ENCODE measurements at regions not wholly inside any gene's neighbourhood (a gene's known extent, or its start where the extent isn't known, plus 50 kb on each side); places are given as distances from the start of the nearest gene placed in this dataset.
A peak's percentile ranks its signal among the peaks of the same experiment; 100 is the strongest.
"Not testable (repeated sequence)": the region's sequence is repeated elsewhere in the genome, so short reads cannot be mapped to it uniquely, and the experiment has no call there.

DNA sequence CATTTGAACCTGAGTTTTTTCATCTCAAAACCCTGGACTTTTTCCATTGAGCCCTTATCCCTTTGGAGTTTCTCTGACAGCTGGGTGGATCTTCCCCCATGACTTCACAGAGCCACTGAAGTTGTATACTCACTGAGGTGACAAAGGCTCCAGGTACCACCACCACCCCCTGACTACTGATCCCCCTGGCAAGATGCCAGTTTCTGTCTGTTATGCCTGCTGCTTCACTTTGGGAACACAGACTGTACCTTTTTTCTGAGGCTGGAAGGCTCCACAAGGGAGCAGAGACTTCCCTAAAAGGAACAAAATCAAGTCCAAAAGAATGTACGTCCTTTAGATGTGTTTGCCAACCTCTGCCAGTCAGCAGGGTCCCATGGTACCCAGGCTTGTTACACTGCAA, 160.3 kb upstream of the JADE1 start:
- DNase-seq (ENCODE audit: low read depth) = no peak

DNA sequence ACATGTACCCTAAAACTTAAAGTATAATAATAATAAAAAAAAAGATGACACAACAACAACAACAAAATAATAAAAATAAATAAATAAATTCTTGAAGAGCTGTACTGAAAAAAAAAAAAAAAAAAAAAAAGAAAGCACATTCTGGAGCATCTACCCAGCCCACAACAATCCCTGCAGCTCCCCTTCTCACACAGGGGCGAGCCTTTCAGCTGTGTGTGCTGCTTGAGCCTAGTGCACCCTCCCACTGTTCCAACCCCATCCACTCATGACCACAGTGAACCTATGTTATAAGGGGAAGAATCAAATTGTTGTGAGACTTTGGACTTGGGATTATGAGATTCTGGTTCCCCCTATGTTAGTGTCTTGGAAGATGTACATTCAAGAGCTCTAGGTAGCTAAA, 161.5 kb upstream of the JADE1 start:
- DNase-seq (ENCODE audit: low read depth) = no peak

DNA sequence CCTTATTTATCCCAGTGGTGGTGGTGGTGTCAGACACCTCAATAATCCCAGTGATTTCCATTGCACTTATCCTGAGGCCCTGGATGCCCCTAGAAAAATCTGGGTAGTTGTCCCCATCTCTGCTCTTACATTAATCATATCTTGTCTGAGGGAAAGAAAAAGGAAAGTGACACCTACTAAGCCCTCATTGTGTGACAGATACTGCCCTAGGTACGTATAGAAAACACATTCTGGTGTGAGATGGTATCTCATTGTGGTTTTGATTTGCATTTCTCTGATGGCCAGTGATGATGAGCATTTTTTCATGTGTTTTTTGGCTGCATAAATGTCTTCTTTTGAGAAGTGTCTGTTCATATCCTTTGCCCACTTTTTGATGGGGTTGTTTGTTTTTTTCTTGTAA, 162.6 kb upstream of the JADE1 start:
- not testable (repeated sequence) for DNase-seq (ENCODE audit: low read depth)

DNA sequence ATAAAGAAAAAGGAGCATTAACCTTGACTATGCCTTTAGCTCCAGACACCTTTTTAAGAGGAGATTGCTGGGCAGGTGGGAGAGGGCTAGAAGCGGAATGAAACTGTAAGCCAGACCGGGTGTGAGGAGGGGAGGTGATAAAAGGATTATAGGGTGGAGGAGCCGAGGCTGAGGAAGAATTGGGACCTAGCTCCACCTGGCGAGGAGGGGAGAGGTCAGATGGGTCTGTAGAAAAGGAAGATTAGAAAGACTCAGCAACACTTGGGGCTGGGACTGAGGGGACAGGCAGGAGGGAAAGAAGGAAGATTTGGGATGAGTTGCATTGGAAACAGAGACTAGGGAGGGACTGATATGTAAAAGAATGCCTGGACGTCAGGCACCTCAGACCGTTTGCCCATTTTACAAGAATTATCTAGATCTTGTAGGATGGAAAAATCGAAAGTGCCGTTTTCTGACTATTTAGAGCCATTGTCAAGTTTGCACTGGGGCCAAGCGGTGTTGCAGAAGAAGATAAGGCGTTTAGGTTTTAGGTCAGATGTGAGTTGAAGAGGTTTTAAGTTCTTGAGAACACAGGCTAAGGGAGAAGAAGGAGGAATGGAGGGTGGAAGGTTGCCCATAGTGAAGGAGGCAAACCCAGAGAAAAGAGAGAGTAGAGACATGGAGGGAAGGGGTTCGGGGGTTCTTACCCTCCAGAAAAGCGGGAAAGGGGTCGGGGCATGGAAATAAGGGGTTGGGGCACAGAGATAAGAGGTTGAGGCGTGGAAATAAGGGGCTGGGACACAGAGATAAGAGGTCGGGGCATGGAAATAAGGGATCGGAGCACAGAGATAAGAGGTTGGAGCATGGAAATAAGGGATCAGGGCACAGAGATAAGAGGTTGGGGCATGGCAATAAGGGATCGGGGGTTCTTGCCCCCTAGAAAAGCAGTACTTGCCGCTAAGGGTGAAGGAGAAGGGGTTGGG, 164.5 kb upstream of the JADE1 start:
- DNase-seq (ENCODE audit: low read depth) = not testable (repeated sequence)

DNA sequence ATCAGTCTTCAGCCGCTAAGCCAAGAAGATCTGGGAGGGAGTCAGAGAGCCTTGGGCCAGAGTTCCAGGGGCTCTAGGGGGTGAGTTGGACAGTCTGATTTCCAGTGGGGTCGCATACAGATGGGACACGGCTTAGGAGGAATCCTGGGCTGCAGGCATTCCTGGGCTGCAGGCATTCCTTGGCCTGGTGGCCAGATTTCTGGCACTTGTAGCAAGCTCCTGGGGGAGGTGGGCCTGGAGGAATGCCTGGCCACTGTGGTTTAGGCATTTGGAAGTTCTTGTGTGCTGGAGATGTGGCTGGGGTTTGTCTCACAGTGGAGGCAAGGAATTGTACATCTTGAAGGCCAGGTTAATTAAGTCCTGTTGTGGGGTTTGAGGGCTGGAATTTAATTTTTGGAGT, 165.4 kb upstream of the JADE1 start:
- DNase-seq (ENCODE audit: low read depth) = not testable (repeated sequence)

DNA sequence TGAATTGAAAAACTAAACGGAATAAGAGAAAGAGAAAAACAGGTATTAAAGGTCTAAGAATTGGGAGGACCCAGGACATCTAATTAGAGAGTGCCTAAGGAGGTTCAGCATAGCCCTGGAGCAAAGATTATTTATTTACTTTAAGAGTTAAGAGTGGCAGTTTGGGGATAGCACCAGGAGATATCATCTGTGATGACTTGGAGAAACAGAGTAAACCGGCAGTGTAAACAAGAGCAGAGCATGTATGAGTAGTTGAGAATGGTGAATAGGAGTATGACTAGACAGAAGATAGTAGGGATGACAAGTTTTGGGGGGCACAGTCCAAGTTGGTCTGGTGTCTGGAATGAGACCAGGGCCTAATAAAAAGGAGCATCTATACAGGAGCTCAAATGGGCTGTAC, 167.9 kb upstream of the JADE1 start:
- DNase-seq (ENCODE audit: low read depth) = not testable (repeated sequence)

DNA sequence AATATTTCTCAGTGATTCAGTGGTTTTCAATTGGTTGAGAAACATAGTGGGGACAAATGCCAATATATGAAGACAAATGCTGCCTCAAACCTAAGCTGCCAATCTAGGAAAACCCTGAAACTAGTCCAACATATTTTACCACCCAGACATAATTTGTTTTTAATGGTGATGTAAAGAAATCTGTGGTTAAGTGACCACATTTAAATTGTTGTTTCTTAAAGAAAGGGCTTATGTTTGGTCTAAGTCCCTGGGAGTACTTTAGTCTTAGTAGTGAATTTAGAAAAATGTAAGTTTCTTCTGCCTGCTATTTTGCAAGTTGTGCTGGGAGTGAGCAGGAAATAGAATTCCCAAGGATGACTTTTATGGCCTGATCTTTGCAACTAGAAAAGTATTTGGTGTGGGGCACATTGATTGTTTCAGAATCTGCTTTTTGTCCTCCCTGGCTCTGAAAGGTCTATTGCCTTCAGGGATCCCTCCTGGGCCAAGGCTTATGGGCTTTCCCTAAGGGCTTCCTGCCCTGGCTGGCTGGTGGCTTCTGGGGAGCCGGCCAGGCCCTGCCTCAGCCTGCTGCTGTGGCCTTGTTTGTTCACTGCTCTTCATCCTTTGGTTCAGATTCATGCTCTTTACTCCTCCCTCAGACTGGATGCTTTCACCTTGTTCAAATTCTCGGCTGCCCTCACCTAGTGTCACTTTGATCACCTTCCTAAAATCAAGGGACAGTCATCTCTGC, 169.8 kb upstream of the JADE1 start:
- DNase-seq (ENCODE audit: low read depth) = no peak

DNA sequence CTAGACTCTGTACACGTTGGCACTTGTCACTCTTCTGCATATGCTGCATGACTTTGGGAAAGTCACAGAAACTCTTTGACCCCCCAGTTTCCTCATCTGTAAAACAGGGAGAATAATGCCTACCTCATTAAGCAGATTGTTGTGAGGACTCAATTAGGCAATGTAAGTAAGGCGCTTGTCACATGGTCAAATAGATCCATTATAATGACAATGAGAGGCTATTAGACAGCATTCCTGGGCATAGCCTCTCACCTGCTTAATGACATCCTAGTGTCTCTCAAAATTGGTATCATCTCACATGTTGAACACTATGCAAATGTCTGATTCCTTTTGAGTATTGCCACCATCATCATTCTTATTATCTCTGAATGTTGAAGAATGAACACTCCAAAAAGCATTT, 172.6 kb upstream of the JADE1 start:
- DNase-seq (ENCODE audit: low read depth) = no peak

DNA sequence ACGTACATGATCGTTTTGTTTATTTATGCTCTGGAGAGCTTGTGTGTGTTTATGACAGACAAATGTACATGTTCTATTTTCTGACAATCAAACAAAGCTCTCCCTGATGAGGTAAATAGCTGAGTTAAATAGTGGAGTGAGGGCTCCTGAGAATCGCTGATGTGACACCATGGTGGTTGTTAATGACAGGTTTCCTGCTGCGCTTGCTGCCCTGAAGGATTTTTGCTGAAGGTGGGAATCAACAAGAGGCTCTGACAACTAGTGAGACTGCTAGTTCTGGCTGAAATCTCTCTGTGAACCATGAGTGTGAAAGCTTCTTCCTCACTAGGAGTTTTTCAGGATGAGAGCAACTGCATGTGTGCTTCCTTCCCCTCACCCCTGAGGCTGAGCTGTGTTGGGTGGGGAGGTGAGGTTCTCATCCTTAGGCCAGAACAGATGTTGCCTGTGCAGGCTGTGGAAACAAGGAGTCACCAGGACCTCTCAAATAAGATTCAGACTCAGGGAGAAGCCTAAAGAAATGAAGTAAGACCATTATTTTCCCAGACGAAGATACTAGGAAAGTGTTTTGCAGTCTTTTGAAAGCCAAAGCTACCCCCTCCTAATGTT, 173.4 kb upstream of the JADE1 start:
- DNase-seq (ENCODE audit: low read depth) = no peak

DNA sequence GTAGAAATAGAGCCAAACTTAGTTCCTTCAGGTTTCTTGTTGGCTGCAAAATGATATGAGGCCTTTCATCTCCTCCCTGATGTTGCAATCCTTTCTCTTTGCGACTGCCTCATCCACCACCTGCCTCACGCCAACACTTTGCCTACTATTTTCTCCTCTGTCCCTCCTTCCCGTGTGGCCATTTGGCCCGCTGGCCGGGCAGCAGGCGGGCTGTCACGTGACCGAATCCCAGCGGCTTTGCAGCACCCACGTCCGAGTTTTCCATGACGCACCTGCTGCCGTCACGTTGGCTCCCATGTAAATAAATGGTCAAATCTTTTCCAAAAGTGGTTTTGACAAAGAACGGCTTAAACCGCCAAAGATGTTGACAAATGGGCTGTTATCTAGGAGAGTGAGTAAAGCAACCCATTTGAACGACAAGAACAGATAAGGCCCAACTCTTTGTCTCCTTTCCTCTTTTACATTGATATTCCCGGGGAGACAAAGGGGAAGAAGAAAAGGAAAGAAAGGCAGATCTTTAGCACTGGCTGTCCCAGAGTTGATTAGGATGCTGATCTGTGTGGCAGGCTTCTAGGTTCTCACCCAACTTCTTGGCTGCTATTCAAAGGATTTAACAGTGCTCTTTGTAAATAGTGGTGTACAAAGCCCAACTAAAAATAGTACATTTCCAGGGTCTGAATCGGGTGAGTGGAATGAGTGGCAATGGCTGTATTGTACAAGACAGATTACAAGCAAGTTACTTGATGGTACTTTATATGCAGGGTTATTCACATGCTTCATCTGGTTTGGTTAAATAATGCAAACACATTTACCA, 174.2 kb upstream of the JADE1 start:
- DNase-seq (ENCODE audit: low read depth) = peak; percentile 28

DNA sequence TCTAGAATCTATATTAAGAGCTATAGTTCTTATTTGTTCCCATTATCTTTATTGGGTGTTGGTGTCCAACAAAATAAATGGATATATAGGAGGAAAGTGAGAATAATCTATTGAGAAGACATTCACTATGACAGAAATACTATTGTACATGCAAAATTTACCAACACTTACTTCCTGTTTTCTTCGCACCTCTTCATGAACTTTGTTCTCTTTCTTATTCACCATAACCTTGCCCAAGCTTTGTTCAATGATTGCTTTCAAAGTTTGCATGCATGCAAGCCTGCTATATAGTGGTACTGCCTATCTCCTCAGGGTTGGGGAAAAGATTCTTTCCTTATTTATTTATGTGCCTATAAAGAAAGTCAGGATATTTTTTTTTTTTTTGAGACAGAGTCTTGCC, 176.4 kb upstream of the JADE1 start:
- no peak for DNase-seq (ENCODE audit: low read depth)

DNA sequence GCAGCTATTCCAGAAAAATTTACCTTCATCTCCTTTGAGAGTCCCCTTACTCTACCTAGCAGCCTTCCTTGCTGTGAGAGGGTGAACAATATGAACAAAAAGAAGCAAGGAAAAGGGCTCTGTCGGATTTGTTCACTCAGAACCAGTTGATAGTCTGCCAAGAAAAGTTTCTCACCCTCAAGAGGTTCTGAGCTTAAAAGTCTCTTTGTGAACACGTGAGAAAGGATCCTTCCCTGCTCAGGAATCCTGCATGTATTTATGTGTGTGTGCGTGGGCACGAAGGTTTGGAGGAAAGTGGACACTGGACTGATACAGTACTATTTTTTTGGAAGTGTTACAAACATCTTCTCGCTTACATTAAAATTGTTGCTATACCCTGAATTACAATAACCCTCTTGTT, 178.6 kb upstream of the JADE1 start:
- peak; percentile 39 for DNase-seq (ENCODE audit: low read depth)

DNA sequence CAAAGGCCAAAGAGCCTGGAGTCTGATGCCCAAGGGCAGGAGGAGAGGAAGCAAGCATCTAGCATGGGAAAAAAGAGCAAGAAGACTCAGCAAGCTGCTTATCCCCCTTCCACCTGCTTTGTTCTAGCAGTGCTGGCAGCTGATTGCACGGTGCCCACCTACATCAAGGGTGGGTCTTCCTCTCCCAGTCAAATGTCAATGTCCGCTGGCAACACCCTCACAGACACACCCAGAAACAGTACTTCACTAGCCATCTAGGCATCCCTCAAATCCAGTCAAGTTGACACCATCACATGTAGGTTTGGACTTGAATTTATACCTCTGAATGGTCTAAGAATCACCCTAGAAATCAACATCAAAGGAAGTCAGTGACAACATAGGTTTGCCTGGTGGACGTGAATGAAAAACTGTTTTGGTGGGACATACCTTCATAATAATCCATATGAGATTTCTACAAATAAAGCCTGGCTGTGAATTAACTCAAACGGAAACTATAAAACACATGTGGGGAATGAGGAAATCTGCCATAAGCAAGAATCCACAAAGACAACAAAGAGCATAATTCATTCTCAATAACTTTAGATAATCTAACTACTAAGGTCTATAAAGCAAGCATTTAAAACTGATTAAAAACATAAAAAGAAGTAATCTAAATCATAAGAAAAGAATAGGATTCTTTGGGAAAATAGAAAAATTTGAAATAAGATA, 185.8 kb upstream of the JADE1 start:
- DNase-seq (ENCODE audit: low read depth) = no peak

DNA sequence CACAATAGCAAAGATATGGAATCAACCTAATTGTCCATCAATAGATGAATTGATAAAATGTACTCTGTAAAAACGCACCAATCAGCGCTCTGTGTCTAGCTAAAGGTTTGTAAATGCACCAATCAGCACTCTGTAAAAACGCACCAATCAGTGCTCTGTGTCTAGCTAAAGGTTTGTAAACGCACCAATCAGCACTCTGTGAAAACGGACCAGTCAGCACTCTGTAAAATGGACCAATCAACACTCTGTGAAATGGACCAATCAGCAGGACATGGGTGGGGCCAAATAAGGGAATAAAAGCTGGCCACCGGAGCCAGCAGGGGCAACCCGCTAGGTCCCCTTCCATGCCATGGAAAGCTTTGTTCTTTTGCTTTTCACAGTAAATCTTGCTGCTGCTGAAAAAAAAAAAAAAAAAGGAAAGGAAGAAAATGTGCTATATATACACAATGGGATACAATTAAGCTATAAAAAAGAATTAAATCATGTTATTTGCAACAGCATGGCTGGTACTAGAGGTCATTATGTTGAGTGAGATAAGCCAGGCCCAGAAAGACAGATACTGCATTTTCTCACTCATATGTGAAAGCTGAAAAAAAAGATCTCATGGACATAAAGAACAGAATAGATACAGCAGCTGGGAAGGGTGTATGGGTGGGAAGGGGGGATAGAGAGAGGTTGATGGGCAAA, 189.1 kb upstream of the JADE1 start:
- not testable (repeated sequence) for DNase-seq (ENCODE audit: low read depth)

DNA sequence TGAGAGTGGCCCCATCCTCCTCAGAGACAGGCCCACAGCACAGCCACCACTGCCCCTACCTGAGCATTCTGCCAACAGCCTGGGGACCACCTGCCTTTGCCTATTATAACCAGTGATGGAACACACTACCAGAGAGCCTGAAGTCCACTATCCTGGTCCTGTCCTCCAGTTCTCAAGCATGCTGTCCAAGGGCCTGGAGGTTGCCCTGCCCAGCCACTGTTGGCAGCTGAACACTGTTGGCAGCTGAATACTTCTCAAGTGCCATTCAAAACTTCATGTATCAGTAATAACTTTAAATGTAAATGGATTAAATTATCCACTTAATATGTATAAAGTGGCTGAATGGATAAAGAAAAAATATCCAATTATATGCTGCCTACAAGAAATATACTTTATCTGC, 194.3 kb upstream of the JADE1 start:
- DNase-seq (ENCODE audit: low read depth) = no peak

DNA sequence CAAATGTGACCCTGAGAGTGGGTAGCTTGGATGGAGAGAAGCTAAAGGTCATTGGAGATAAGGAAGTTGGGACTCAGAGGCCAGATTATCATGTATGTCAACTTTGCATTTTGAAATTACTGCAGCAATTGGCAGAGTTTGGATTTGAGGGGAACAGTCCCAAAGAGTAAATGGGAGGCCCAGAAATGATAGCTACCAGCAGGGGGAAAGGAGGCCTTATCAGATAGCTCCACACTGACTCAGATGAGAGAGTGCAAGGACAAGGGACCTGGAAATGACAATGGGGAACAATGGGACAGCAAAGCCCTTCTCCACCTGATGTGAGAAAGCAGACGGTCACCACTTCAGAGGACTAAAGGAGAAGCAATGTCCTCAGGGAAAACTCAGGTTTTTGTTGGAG, 201.5 kb upstream of the JADE1 start:
- DNase-seq (ENCODE audit: low read depth) = no peak

DNA sequence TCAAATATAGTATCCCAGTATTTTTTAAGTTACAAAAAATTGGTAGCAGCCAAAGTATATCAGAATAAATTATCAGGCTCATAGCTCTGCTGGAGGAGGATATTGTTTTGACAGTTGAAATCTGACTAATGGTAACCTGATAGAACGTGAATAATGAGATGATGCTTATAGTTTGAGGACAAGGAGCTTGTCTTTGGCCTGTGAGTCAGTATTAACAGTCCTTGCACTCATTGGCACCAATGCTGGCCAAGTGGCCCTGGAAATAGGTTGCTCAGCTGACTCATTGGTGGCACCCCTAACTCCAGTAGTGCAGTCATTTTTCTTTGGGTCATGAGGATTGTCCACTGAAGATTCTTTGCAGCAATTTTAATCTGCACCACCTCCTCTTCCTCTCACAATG, 203.3 kb upstream of the JADE1 start:
- DNase-seq (ENCODE audit: low read depth) = peak; percentile 87

DNA sequence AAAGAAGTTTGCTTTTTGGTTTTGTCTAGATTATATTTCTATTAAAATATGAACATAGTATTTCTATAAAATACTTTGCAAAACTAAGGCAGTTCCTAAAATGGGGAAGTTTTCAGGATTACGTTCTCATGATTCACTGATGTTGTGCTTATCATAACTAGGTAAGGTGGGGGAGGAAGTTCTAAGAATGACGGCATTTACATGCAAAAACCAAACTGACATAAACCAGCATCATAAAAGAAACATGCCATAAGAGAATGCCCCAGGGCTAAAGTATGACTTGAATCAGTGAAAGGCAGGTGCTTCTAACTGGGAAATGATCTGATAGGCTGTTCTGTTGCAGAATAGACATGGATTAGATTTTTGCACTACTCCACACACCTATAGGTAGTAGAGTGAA, 204.7 kb upstream of the JADE1 start:
- DNase-seq (ENCODE audit: low read depth) = no peak

DNA sequence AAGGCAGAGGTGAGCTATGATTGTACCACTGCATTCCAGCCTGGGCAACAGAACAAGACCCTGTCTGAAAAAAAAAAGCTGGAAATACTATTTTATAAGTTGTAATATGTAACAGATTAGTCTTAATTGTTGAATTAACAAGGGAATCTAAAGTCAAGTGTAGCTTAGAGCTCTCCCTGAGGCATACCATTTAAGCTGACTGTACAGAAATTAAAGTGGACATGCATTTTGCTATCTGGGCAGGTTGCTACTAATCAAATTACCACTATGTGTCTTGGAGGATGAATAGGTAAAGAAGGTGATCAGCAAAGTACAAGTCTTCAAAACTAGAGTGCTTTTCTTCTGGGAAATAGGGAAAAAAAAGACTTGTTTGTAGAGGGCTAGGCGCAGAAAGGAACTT, 205.3 kb upstream of the JADE1 start:
- no peak for DNase-seq (ENCODE audit: low read depth)

DNA sequence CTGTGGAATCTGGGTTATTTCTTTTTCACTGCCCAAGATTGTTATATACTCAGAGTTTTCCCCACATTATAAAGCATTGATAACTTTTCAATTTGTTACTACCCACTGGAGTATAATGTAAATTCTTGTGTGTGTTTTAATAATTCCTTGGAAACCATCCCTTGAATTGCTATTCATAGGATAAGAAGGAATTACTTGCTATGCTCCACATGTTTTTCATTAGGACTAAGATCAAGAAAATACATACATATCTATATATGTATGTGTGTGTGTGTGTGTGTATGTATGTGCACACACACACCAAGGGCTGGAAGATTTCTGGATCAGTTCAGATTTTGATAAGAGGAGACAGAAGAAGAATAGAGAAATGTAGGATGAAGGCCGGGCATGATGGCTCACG, 206.4 kb upstream of the JADE1 start:
- DNase-seq (ENCODE audit: low read depth) = no peak

All from iris pigment epithelial cell (primary cell).